ENCODE measurements at regions not wholly inside any gene's neighbourhood (a gene's known extent, or its start where the extent isn't known, plus 50 kb on each side); places are given as distances from the start of the nearest gene placed in this dataset.

DNA sequence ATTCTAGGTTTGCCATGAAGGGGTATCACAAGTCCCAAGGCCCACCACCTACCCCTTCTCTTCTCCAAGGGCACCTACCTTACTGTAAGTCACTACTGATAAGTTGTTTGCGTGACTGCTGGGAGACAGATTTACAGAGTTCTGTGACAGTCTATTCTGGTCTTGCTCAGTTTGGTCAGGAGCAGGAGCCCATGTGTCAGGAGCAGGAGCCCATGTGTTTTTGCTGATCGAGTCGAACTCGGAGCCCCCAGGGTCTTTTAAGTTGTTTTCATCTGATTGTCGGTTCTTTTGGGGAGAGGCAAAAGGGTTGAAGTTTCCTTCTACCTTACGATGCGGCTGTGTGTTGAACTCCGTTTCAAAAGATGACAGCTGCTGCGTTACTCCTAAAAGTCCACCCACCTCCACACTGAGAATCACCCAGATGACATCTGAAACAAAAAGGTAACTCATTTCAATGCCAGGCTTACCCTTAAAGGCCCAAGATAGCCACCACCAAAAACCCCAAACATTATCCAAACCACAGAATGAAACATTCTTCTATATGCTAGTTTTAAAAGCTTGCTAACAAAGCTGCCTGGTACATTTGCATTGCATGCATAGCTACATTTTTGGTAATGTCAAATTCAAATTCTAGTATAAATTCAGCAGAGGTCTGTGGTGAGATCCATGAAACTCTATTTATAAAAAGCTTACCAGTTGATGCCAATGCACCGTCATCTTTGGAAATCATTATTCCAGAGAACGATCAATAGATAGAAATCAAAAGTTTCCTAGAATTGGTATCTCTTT lies 50.5 kb upstream of the SPDEF start:
- ChIA-PET CTCF (interaction anchor here (0.7 kb wide), 1 partner anchor 144 kb away, joined by 3 read pairs; no protein-coding TSS in a partner anchor), POLR2A (no interaction called here)
- no peak for DNase-seq (ENCODE audit: extremely low spot score)
- no peak for TF ChIP-seq L3MBTL2 (conservative IDR thresholded peaks at IDR 0.05)
- TF ChIP-seq ELF4 (IDR thresholded peaks at IDR 0.05), result no peak
- TF ChIP-seq SP1 (IDR thresholded peaks at IDR 0.05), result no peak
- no peak for TF ChIP-seq TARDBP (IDR thresholded peaks at IDR 0.05)
- TF ChIP-seq LEF1 (IDR thresholded peaks at IDR 0.05; ENCODE audit: borderline replicate concordance), result no peak
- TF ChIP-seq, protein P1, sequence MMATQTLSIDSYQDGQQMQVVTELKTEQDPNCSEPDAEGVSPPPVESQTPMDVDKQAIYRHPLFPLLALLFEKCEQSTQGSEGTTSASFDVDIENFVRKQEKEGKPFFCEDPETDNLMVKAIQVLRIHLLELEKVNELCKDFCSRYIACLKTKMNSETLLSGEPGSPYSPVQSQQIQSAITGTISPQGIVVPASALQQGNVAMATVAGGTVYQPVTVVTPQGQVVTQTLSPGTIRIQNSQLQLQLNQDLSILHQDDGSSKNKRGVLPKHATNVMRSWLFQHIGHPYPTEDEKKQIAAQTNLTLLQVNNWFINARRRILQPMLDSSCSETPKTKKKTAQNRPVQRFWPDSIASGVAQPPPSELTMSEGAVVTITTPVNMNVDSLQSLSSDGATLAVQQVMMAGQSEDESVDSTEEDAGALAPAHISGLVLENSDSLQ (IDR thresholded peaks at IDR 0.05), result no peak
- TF ChIP-seq SUZ12 (IDR thresholded peaks at IDR 0.05), result no peak
- TF ChIP-seq ZNF384 (IDR thresholded peaks at IDR 0.05), result no peak
- TF ChIP-seq HDGF (IDR thresholded peaks at IDR 0.05; ENCODE audit: borderline replicate concordance), result no peak
- no peak for TF ChIP-seq FOXM1 (IDR thresholded peaks at IDR 0.05; ENCODE audit: borderline replicate concordance)
- no peak for TF ChIP-seq CTBP1 (IDR thresholded peaks at IDR 0.05; ENCODE audit: borderline replicate concordance)
- no peak for TF ChIP-seq BHLHE40 (IDR thresholded peaks at IDR 0.05; ENCODE audit: borderline replicate concordance)
- no peak for TF ChIP-seq FOXK2 (IDR thresholded peaks at IDR 0.05)
- TF ChIP-seq ARNT (IDR thresholded peaks at IDR 0.05), result no peak
- TF ChIP-seq NFRKB (IDR thresholded peaks at IDR 0.05), result no peak

Data from HEK293T (cell line).